GM21723 (cell line): ENCODE measurements at regions not wholly inside any gene's neighbourhood (a gene's known extent, or its start where the extent isn't known, plus 50 kb on each side); places are given as distances from the start of the nearest gene placed in this dataset.

ENCODE experiments used
- ATAC-seq: cut with Tn5 transposase; IDR thresholded peaks from one replicate; pipeline ENCODE4 v1.9.1; 2021; ENCODE audit warnings: mild to moderate bottlenecking, moderate library complexity; ENCODE audit not compliant: unreplicated experiment

DNA sequence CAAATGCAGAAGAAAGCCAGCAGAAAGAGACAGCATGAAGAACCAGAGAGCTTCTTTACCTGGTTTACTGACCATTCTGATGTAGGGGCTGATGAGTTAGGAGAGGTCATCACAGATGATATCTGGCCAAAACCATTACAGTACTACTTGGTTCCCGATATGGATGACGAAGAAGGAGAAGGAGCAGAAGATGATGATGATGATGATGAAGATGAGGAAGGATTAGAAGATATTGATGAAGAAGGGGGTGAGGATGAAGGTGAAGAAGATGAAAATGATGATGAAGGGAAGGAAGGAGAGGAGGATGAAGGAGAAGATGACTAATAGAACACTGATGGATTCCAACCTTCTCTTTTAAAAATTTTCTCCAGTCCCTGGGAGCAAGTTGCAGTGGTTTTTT, 178.2 kb upstream of the CRY1 start:
- ATAC-seq, result no peak

- ATAC-seq, result no peak
Observed at GRCh38 chr12:107275530-107275929, 182.2 kb upstream of the CRY1 start.

DNA sequence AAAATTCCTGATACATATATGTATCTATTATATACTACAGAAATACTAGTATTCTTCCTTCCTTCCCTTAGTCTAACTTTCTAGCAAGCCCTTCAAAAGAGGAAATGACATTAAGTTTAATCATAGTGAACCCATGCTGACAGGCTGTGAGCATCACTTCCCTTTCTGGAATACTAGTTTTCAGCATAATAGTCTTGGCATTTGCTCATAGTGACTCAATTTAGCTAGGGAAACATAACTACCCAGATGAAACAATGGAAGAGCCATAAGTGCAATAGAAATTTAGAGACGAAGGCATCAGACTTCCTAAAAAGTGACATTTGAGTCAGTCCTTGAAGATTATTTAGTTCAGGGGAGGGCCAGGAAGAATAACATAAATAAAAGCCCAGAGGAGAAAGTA, 184.5 kb upstream of the CRY1 start:
- no peak for ATAC-seq

DNA sequence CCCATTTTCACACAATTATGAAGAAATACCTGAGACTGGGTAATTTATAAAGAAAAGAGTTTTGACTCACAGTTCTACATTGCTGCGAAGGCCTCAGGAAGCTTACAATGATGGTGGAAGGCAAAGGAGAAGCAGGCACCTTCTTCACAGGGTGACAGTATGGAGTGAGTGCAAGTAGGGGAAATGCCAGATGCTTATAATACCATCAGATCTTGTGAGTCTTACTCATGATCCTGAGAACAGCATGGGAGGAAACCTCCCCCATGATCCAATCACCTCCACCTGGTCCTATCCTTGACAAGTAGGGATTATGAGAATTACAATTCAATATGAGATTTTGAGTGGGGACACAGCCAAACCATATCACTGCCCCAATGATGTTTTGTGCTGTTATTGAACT, 189.3 kb upstream of the CRY1 start:
- ATAC-seq, result no peak

DNA sequence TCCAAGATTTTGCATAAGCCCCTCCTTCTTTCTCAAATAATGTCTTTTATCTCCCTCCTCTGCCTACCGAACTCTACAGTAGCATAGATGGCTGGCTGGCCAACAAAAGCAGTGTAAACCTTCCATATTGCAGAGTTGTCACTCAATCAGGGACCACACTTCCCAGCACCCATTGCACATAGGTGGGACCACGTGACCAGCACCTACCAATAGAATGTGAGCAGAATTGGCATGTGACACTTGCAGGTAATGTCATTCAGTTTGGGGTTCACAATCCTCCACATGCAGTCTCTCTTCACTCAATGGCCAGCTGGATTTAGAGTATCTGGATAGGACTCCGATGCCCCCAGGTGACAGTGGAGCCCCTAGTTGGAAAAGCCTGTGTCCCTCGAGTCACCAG, 190.3 kb upstream of the CRY1 start:
- ATAC-seq, result no peak

DNA sequence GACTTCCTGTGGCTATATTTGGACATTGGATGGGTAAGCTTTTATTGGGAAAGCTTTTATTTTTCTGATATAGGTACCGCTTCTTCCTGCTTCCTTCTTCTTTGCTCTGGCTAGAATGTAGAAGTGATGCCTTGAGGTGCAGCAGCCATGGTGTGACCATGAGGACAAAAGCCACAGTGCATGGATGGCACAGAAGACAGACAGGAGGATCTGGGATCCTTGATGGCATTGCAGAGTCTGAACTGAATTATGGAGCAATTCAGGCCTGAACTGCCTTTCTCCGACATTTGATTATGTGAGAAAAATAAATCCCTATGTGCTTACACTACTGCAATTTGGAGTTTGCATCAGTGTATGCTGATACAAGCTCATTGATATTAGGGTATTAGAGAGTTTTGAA, 191.3 kb upstream of the CRY1 start:
- ATAC-seq, result no peak

GRCh38 chr12:107287436-107288413, 194.4 kb upstream of the CRY1 start:
- ATAC-seq, result no peak

- no peak for ATAC-seq
Observed at GRCh38 chr12:107288414-107289127, 195.2 kb upstream of the CRY1 start.

DNA sequence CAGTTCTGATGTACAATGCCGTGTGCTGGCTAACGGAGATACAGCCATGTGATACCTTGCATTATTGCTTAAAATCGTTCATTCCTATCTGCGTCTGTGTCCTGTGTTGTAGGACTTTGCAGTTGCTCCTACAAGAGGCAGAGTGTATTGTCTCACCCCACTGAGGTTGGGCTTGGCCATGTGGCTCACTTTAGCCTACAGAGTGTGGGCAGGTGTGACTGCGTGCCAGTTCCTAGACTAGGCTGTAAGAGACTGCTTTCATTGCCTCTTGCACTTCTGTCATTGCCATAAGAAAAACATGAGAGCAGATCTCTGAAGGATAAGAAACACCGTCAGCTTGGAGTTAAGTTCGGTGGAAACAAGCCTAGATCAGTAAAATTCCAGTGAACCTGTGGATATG, 197.7 kb upstream of the CRY1 start:
- ATAC-seq, result no peak

GRCh38 chr12:107296681-107297089, 203.3 kb upstream of the CRY1 start:
- no peak for ATAC-seq

- no peak for ATAC-seq
Observed at GRCh38 chr12:107302649-107303341, 209.4 kb upstream of the CRY1 start.

GRCh38 chr12:107304588-107305532, 211.5 kb upstream of the CRY1 start:
- ATAC-seq, result no peak

- no peak for ATAC-seq
Observed at GRCh38 chr12:107306141-107306659, 212.9 kb upstream of the CRY1 start.

DNA sequence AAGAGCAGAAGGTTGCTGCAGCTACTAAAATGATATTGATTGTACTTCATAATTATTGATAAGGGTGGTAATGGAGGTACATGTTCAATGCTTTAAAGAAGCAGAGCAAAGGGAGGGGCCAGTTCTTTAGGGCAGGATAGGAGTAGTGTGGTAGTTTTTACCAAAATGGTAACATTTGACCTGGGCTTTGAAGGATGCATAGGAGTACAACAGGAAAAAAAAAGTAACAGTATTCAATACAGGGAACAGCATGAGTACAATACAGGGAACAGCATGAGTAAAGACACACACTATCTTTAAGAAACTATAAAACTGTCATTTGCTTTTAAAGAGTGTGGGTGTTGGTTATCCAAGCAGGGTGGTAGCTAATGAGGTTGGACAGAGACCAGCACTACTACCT, 215.0 kb upstream of the CRY1 start:
- ATAC-seq, result no peak

DNA sequence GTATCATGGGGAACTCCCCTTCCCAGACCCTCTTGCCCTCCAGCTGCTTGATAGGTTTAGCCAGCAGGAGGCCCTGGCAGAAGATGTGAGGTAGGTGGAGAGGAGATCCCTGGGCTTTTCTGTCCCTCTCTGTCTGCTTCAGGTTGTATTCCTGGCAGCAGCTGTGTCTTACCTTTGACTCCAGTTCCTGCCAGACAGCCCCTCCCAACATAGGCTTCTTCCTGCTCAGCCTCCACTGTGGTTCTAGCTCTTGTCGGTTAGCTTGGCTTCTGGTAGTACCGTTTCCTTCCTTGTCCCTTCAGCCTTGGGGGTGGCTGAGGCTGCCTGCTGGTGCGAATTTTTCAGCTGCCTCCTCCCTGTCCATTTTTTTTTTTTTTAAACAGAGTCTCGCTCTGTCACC, 215.7 kb upstream of the CRY1 start:
- no peak for ATAC-seq

DNA sequence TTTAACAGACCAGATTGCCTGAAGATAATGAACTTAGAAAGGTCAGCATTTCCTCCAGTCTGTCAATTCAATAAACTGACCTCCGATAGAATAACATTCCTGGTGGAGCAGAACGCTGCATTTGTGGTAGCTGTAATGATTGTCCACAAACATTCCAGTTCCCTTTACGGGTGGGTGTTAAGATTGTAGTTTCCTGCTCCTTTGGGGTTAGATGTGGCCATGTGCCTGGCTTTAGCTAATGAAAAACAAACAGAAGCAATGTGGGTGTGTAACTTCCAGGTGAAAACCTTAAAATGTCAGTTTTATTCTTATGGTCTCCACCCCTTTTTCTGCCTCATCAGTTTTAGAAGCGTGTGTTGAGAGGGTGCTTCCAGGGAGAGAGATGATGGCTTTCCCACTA, 217.3 kb upstream of the CRY1 start:
- no peak for ATAC-seq

- ATAC-seq, result no peak
Observed at GRCh38 chr12:107311682-107312081, 218.3 kb upstream of the CRY1 start.

DNA sequence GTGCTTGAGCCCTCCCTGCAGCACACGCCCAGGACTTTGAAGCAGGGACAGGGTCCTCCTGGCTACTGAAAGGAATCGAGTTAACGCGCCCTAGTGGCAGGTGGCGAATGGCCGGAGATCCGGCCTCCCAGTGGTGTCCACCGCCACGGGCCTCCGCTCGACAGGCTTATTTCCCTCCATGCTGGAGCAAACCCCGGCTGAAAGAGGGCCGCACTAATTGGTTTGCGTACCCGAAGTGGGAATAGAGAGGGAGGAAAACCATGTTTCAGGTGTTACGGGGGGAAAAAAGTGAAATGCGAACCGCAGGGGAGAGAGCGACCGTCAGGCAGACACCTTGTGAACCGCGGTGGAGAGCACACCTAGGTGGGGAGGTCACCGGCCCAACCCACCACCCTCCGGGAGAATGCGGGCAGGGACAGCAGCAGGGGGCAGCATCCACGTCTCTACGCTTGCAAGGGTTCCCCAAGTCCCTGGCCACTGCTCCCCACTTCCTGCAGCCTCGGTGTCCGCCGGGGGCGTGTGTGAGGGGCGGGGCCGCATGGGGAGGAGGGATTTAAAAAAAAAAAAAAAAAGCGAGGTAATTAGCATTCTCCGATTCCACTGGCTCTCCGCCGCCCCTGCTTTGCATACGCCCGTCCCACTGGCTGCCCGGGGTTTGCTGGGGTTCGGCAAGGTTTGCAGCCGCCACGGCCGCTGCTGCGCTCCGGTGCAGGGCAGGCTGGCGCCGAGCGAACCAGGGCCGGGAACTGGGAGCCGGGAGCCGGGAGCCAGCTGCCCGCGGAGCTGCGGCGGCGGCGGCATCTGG, 224.6 kb upstream of the CRY1 start:
- no peak for ATAC-seq

DNA sequence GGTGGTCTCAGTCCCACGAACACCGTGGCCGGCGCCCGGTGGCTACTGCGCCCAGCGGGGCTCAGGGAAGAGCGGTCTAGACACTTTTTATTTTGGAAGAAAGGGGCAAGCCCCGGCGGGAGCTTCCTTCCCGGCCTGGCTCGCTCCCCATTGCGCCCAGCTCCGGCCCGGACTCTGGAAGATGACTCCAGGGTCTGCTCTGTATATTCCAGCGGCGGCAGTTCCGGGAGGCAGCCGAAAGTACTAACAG, 225.1 kb upstream of the CRY1 start:
- ATAC-seq, result no peak
